GM13977 (cell line): ENCODE measurements at regions not wholly inside any gene's neighbourhood (a gene's known extent, or its start where the extent isn't known, plus 50 kb on each side); places are given as distances from the start of the nearest gene placed in this dataset.

Experiments used
- DNase-seq: peaks from one replicate; pipeline ENCODE4 v3.0.0; 2012; ENCODE audit warnings: low spot score
- CTCF ChIP-seq: IDR thresholded peaks from 2 replicates; pipeline ENCODE4 v1.5.1; 2012; ENCODE audit warnings: mild to moderate bottlenecking, control low read depth; ENCODE audit not compliant: insufficient read depth; ENCODE audit errors: extremely low read depth, missing control alignments
- in situ Hi-C: fragments of 300-500 bp; cut with MboI; formaldehyde crosslinking; loops from one replicate; pipeline ENCODE4 v1.12.0; 2022; ENCODE audit warnings: low sequenced_read_pairs, low pct_unique_long_range_greater_than_20kb, mixed read lengths, inconsistent platforms; ENCODE audit not compliant: unreplicated experiment

DNA sequence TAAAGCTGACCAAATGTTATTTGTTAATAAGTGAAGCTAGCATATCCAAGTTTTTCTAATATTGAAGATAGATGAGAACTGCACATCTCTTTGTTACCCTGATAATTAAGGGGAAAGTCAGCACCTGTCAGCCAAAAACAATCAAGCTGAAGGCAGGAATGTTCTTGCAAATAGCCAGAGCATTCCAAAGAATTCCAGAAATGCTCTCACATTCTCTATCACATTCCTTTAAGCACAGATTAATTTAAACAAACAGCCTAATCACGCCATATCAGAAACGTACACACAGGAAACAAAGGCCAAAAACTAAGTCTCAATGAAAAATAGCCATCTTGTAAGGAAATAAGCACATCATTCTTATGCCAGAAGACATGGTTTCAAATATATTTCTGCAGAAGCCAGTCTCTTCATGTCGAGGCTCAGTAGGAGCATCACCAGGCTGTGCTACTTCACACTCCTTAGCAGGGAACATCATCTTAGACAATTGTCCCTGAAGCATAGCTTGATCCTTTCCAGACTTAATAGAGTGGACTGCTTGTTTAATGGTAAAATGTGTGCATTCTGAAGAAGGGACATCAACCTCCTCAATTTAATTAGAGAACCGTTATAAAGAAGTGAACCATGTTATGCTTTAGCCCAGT lies 252.9 kb upstream of the TTC29 start:
- DNase-seq: no peak
- TF ChIP-seq CTCF: no peak
- in situ Hi-C loops: no loop called here

- no peak for DNase-seq
- in situ Hi-C loops: no loop called here
- TF ChIP-seq CTCF: no peak
Observed at GRCh38 chr4:147201016-147201415, 255.4 kb upstream of the TTC29 start.

DNA sequence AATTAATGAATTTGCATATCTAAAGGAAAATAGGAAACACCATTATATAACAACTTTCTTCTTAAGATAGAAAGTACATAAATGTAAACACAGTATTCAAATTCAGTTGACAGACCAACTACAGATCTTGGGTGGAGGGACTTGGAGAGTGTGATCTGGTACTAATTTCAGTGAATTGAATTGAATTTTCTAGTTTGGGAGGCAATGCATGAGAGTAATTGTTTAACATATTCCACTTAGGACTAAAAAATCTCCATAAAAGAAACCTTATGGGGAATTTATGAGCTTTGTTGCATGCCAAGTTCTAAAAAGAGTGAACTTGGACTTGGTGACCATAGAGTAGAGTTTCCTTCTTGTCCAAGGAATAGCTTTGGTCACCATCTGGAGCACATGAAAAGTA lies 261.1 kb upstream of the TTC29 start:
- in situ Hi-C loops: no loop called here
- TF ChIP-seq CTCF: no peak
- no peak for DNase-seq

GRCh38 chr4:147207911-147208310 lies 262.2 kb upstream of the TTC29 start:
- in situ Hi-C loops: no loop called here
- no peak for TF ChIP-seq CTCF
- DNase-seq: no peak

DNA sequence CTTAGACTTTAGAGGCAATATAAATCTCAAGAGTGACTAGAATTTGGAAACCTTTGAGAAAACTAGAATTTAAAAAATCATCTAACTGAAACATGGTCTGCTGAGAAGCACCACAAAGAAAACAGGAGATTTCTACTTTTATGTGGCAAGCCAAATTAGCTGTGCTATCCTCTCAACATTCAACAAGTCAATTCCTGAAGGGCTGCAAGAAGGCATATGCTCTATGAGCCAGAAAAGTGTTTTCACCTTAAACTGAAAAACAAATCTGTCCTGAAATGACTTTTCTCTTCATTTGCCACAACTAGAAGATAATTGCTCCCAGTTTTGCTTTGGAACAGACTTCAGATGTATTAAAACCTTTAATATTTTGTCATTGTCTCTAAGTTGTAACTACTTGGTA lies 263.2 kb upstream of the EDNRA start:
- no peak for DNase-seq
- in situ Hi-C loops: no loop called here
- TF ChIP-seq CTCF: no peak

DNA sequence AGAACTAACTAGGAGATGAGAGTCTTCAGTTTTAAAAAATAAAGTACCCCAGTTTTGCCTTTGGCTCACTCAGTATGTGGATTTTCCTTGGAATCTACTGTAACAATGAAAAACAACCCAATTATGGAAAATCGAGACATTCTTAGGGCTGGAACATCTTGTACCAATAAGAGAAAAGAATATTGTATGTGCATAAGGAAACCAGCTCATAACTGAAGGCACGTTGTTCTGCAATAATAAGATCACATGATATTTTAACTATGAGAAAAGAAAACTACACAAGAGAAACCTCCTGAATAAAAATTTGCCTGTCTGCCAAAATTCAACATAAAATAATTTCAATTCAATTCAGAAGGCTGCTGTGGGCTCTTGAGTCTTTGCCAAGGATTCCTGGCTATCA lies 261.8 kb upstream of the EDNRA start:
- in situ Hi-C loops: no loop called here
- no peak for TF ChIP-seq CTCF
- DNase-seq: no peak

GRCh38 chr4:147220833-147221232 lies 260.1 kb upstream of the EDNRA start:
- no peak for DNase-seq
- TF ChIP-seq CTCF: no peak
- in situ Hi-C loops: no loop called here
